GM18517 (cell line): ENCODE measurements at regions not wholly inside any gene's neighbourhood (a gene's known extent, or its start where the extent isn't known, plus 50 kb on each side); places are given as distances from the start of the nearest gene placed in this dataset.
"Not testable (repeated sequence)": the region's sequence is repeated elsewhere in the genome, so short reads cannot be mapped to it uniquely, and the experiment has no call there.

Experiments used
- ATAC-seq: cut with Tn5 transposase; IDR thresholded peaks from one replicate; pipeline ENCODE4 v1.9.1; 2021; ENCODE audit warnings: mild to moderate bottlenecking, moderate library complexity; ENCODE audit not compliant: unreplicated experiment

- no peak for ATAC-seq
These were observed 52.3 kb upstream of the FAT4 start for GRCh38 chr4:125262502-125262901.

- ATAC-seq: no peak
These were observed 52.7 kb upstream of the FAT4 start for GRCh38 chr4:125262079-125262478.

GRCh38 chr4:125254106-125254505 lies 60.6 kb upstream of the FAT4 start:
- ATAC-seq: no peak

- no peak for ATAC-seq
These were observed 69.8 kb upstream of the FAT4 start for GRCh38 chr4:125244848-125245450.

- no peak for ATAC-seq
These were observed 70.9 kb upstream of the FAT4 start for GRCh38 chr4:125243789-125244397.

GRCh38 chr4:125235971-125236370 lies 78.8 kb upstream of the FAT4 start:
- no peak for ATAC-seq

- no peak for ATAC-seq
These were observed 83.1 kb upstream of the FAT4 start for GRCh38 chr4:125231661-125232060.

GRCh38 chr4:125229596-125230058 lies 85.1 kb upstream of the FAT4 start:
- no peak for ATAC-seq

- ATAC-seq: no peak
These were observed 88.9 kb upstream of the FAT4 start for GRCh38 chr4:125225806-125226205.

- ATAC-seq: no peak
These were observed 114.2 kb upstream of the FAT4 start for GRCh38 chr4:125200556-125200955.

GRCh38 chr4:125198916-125199315 lies 115.8 kb upstream of the FAT4 start:
- no peak for ATAC-seq

- ATAC-seq: not testable (repeated sequence)
These were observed 122.8 kb upstream of the FAT4 start for GRCh38 chr4:125191874-125192459.

- no peak for ATAC-seq
These were observed 123.5 kb upstream of the FAT4 start for GRCh38 chr4:125191232-125191631.

GRCh38 chr4:125187226-125188176 lies 127.3 kb upstream of the FAT4 start:
- ATAC-seq: no peak

- ATAC-seq: no peak
These were observed 130.6 kb upstream of the FAT4 start for GRCh38 chr4:125184116-125184515.

- ATAC-seq: no peak
These were observed 133.0 kb upstream of the FAT4 start for GRCh38 chr4:125181804-125182203.

GRCh38 chr4:125179727-125180126 lies 135.0 kb upstream of the FAT4 start:
- no peak for ATAC-seq

- ATAC-seq: no peak
These were observed 145.6 kb upstream of the FAT4 start for GRCh38 chr4:125169192-125169591.

GRCh38 chr4:125168531-125168930 lies 146.2 kb upstream of the FAT4 start:
- no peak for ATAC-seq

GRCh38 chr4:125166012-125166411 lies 148.7 kb upstream of the FAT4 start:
- ATAC-seq: not testable (repeated sequence)

- ATAC-seq: no peak
These were observed 155.8 kb upstream of the FAT4 start for GRCh38 chr4:125159001-125159400.
